GM06990 (cell line): ENCODE measurements at regions not wholly inside any gene's neighbourhood (a gene's known extent, or its start where the extent isn't known, plus 50 kb on each side); places are given as distances from the start of the nearest gene placed in this dataset.

Experiments
- DNase-seq: peaks from one replicate; pipeline ENCODE4 v3.0.0-alpha.2; 2011; ENCODE audit not compliant: insufficient read length; ENCODE audit errors: extremely low read depth
- H3K27me3 ChIP-seq: replicated peaks from 2 replicates; pipeline ENCODE4 v1.6.0; 2011; ENCODE audit warnings: low read length; ENCODE audit not compliant: control insufficient read depth, insufficient read depth
- H3K36me3 ChIP-seq: 2 replicates; pipeline ENCODE4 v1.5.1; 2011; ENCODE audit warnings: low read length; ENCODE audit not compliant: control insufficient read depth, insufficient read depth
- H3K4me3 ChIP-seq: replicated peaks from 2 replicates; pipeline ENCODE4 v1.5.1; 2011; ENCODE audit warnings: low read depth, mild to moderate bottlenecking, control low read depth, low read length
- CTCF ChIP-seq: IDR thresholded peaks from 2 replicates; pipeline ENCODE4 v1.5.1; 2011; ENCODE audit warnings: low read length, control low read depth, mild to moderate bottlenecking, inconsistent platforms; ENCODE audit not compliant: insufficient read depth, poor library complexity, severe bottlenecking

- no peak for DNase-seq
- H3K27me3 ChIP-seq = no peaks in the 10 kb centered on the region; the same call in 1 of the 2 replicates
- no peak for TF ChIP-seq CTCF
- H3K36me3 ChIP-seq = no peaks in the 10 kb centered on the region
- H3K4me3 ChIP-seq = no peak overlapping the region
Measured at GRCh38 chr20:24723186-24723585, 225.9 kb upstream of the CST7 start.

- Histone ChIP-seq H3K36me3 (no peaks in the 10 kb centered on the region), H3K27me3 (no peaks in the 10 kb centered on the region; the same call in 1 of the 2 replicates), H3K4me3 (no peak overlapping the region)
- no peak for TF ChIP-seq CTCF
- no peak for DNase-seq
Measured at GRCh38 chr20:24723647-24724352, 225.3 kb upstream of the CST7 start.

GRCh38 chr20:24724982-24725533, 224.0 kb upstream of the CST7 start:
- H3K27me3 ChIP-seq = no peaks in the 10 kb centered on the region; the same call in 1 of the 2 replicates
- TF ChIP-seq CTCF = no peak
- no peaks in the 10 kb centered on the region for H3K36me3 ChIP-seq
- no peak overlapping the region for H3K4me3 ChIP-seq
- DNase-seq = no peak

- no peak for TF ChIP-seq CTCF
- no peak for DNase-seq
- no peaks in the 10 kb centered on the region; the same call in 1 of the 2 replicates for H3K27me3 ChIP-seq
- H3K4me3 ChIP-seq = no peak overlapping the region
- H3K36me3 ChIP-seq = no peaks in the 10 kb centered on the region
Measured at GRCh38 chr20:24727795-24728194, 221.3 kb upstream of the CST7 start.

GRCh38 chr20:24729896-24730605, 219.0 kb upstream of the CST7 start:
- Histone ChIP-seq H3K27me3 (no peaks in the 10 kb centered on the region), H3K36me3 (no peaks in the 10 kb centered on the region), H3K4me3 (no peak overlapping the region)
- TF ChIP-seq CTCF = no peak
- no peak for DNase-seq
